Mucosa of descending colon (tissue), 3 donors: ENCODE measurements at regions not wholly inside any gene's neighbourhood (a gene's known extent, or its start where the extent isn't known, plus 50 kb on each side); places are given as distances from the start of the nearest gene placed in this dataset.

Experiments used
- ATAC-seq: fragments of 200-7000 bp; cut with Tn5 transposase; one replicate; pipeline ENCODE4 v1.9.1; 2020; ENCODE audit warnings: mild to moderate bottlenecking, moderate library complexity
- DNase-seq, 3 donors: peaks; one replicate each; pipeline ENCODE4 v3.0.0-alpha.2; 2020
- H3K36me3 ChIP-seq: fragments of 200-600 bp; one replicate; pipeline ENCODE4 v1.8.0; 2021; ENCODE audit warnings: low read depth, mild to moderate bottlenecking
- H3K4me1 ChIP-seq: fragments of 200-600 bp; one replicate; pipeline ENCODE4 v1.8.0; 2021; ENCODE audit warnings: low read depth, mild to moderate bottlenecking
- H3K4me3 ChIP-seq: fragments of 200-600 bp; one replicate; pipeline ENCODE4 v1.8.0; 2021; ENCODE audit warnings: mild to moderate bottlenecking
- H3K9me3 ChIP-seq: fragments of 200-600 bp; one replicate; pipeline ENCODE4 v1.8.0; 2021; ENCODE audit warnings: mild to moderate bottlenecking
- CTCF ChIP-seq: fragments of 200-600 bp; IDR thresholded peaks from one replicate; pipeline ENCODE4 v1.8.0; 2022; ENCODE audit warnings: antibody characterized with exemption, mild to moderate bottlenecking
- intact Hi-C, 2 donors: fragments of 100-400 bp; cut with DNase I in 1 of 2; cut with micrococcal nuclease in 1 of 2; formaldehyde crosslinking; loops; one replicate each; pipeline versions ENCODE4 v1.11.0 to v1.11.1; 2022; cut with DNase I, micrococcal nuclease
- donor health status: DM: no; HTN: no; CAD: no; lungs with moderate emphysema.
- donor health status: DM: no; HTN: no; CAD: no.
- donor health status: DM: no; HTN: yes; CAD: no.

GRCh38 chr15:37165395-37165794 is 65.0 kb upstream of the MEIS2 start:
- intact Hi-C loops = no loop called here
- H3K4me3 ChIP-seq = no peak overlapping the region
- no peak for TF ChIP-seq CTCF
- DNase-seq (no peak), ATAC-seq (no peak)
- no peaks in the 10 kb centered on the region for H3K36me3 ChIP-seq
- H3K4me1 ChIP-seq = no peaks in the 10 kb centered on the region
- H3K9me3 ChIP-seq = no peaks in the 10 kb centered on the region

- TF ChIP-seq CTCF = no peak
- DNase-seq = no peak
- Histone ChIP-seq H3K4me1 (no peaks in the 10 kb centered on the region), H3K36me3 (no peaks in the 10 kb centered on the region), H3K9me3 (no peaks in the 10 kb centered on the region), H3K4me3 (no peak overlapping the region)
- intact Hi-C loops = no loop called here
- no peak for ATAC-seq
These were observed 66.1 kb upstream of the MEIS2 start for GRCh38 chr15:37166402-37166801.

- ATAC-seq (no peak), DNase-seq (no peak)
- H3K36me3 ChIP-seq = no peaks in the 10 kb centered on the region
- no peak for TF ChIP-seq CTCF
- H3K4me1 ChIP-seq = no peaks in the 10 kb centered on the region
- H3K4me3 ChIP-seq = no peak overlapping the region
- H3K9me3 ChIP-seq = peaks cover 5% of the 10 kb centered on the region
- intact Hi-C loops = no loop called here
These were observed 81.0 kb upstream of the MEIS2 start for GRCh38 chr15:37181339-37181738.

- DNase-seq (no peak), ATAC-seq (no peak)
- no peak for TF ChIP-seq CTCF
- no peak overlapping the region for H3K4me3 ChIP-seq
- intact Hi-C loops = no loop called here
- no peaks in the 10 kb centered on the region for H3K36me3 ChIP-seq
- no peaks in the 10 kb centered on the region for H3K4me1 ChIP-seq
- H3K9me3 ChIP-seq = no peaks in the 10 kb centered on the region
These were observed 99.2 kb upstream of the MEIS2 start for GRCh38 chr15:37199545-37199944.

- TF ChIP-seq CTCF = no peak
- intact Hi-C loops = no loop called here
- DNase-seq (no peak), ATAC-seq (no peak)
- Histone ChIP-seq H3K36me3 (no peaks in the 10 kb centered on the region), H3K9me3 (no peaks in the 10 kb centered on the region), H3K4me1 (no peaks in the 10 kb centered on the region), H3K4me3 (no peak overlapping the region)
These were observed 102.7 kb upstream of the MEIS2 start for GRCh38 chr15:37203050-37203449.

GRCh38 chr15:37204692-37205091 is 104.3 kb upstream of the MEIS2 start:
- no peak for DNase-seq
- TF ChIP-seq CTCF = no peak
- H3K4me3 ChIP-seq = no peak overlapping the region
- no peaks in the 10 kb centered on the region for H3K36me3 ChIP-seq
- no peaks in the 10 kb centered on the region for H3K4me1 ChIP-seq
- H3K9me3 ChIP-seq = no peaks in the 10 kb centered on the region
- ATAC-seq = no peak
- intact Hi-C loops = no loop called here
